ENCODE measurements at regions not wholly inside any gene's neighbourhood (a gene's known extent, or its start where the extent isn't known, plus 50 kb on each side); places are given as distances from the start of the nearest gene placed in this dataset.
"Not testable (repeated sequence)": the region's sequence is repeated elsewhere in the genome, so short reads cannot be mapped to it uniquely, and the experiment has no call there.

- Histone ChIP-seq H3K4me3 (no peak overlapping the region), H3K27ac (no peak overlapping the region)
- TF ChIP-seq CTCF (IDR thresholded peaks at IDR 0.05) = no peak
- DNase-seq (ENCODE audit: low spot score) = no peak
Measured at GRCh38 chr20:53736122-53736756, 142.6 kb upstream of the ZNF217 start.

GRCh38 chr20:53735536-53736050 lies 142.0 kb upstream of the ZNF217 start:
- H3K4me3 ChIP-seq = no peak overlapping the region
- TF ChIP-seq CTCF (IDR thresholded peaks at IDR 0.05) = no peak
- no peak overlapping the region for H3K27ac ChIP-seq
- no peak for DNase-seq (ENCODE audit: low spot score)

- Histone ChIP-seq H3K27ac (no peak overlapping the region), H3K4me3 (no peak overlapping the region)
- TF ChIP-seq CTCF (IDR thresholded peaks at IDR 0.05) = no peak
- no peak for DNase-seq (ENCODE audit: low spot score)
Measured at GRCh38 chr20:53734006-53734688, 140.5 kb upstream of the ZNF217 start.

GRCh38 chr20:53731595-53731994 lies 138.0 kb upstream of the ZNF217 start:
- no peak for DNase-seq (ENCODE audit: low spot score)
- Histone ChIP-seq H3K27ac (no peak overlapping the region), H3K4me3 (no peak overlapping the region)
- TF ChIP-seq CTCF (IDR thresholded peaks at IDR 0.05) = no peak

- TF ChIP-seq CTCF (IDR thresholded peaks at IDR 0.05) = no peak
- DNase-seq (ENCODE audit: low spot score) = no peak
- Histone ChIP-seq H3K4me3 (no peak overlapping the region), H3K27ac (no peak overlapping the region)
Measured at GRCh38 chr20:53728359-53728758, 134.7 kb upstream of the ZNF217 start.

- H3K27ac ChIP-seq; DNase-seq (ENCODE audit: low spot score); H3K4me3 ChIP-seq: not testable (repeated sequence)
Measured at GRCh38 chr20:53727239-53727638, 133.6 kb upstream of the ZNF217 start.

- TF ChIP-seq CTCF (IDR thresholded peaks at IDR 0.05) = no peak
- no peak for DNase-seq (ENCODE audit: low spot score)
- no peak overlapping the region for H3K27ac ChIP-seq
- no peak overlapping the region for H3K4me3 ChIP-seq
Measured at GRCh38 chr20:53725575-53725970, 131.9 kb upstream of the ZNF217 start.

Data from coronary artery (tissue), 2 donors.